ENCODE measurements at regions not wholly inside any gene's neighbourhood (a gene's known extent, or its start where the extent isn't known, plus 50 kb on each side); places are given as distances from the start of the nearest gene placed in this dataset.
"Not testable (repeated sequence)": the region's sequence is repeated elsewhere in the genome, so short reads cannot be mapped to it uniquely, and the experiment has no call there.

GRCh38 chr5:109992264-109992915 lies 302.7 kb downstream of the MAN2A1 start:
- DNase-seq: no peak

GRCh38 chr5:109994135-109994534 lies 304.4 kb downstream of the MAN2A1 start:
- no peak for DNase-seq

GRCh38 chr5:109996246-109996645 lies 306.5 kb downstream of the MAN2A1 start:
- DNase-seq: no peak

- no peak for DNase-seq
Measured at GRCh38 chr5:109997161-109997560, 307.4 kb downstream of the MAN2A1 start.

GRCh38 chr5:109998208-109998607 lies 308.5 kb downstream of the MAN2A1 start:
- no peak for DNase-seq

- DNase-seq: no peak
Measured at GRCh38 chr5:109998726-109999125, 309.0 kb downstream of the MAN2A1 start.

GRCh38 chr5:110001648-110002047 lies 311.9 kb downstream of the MAN2A1 start:
- no peak for DNase-seq

- no peak for DNase-seq
Measured at GRCh38 chr5:110002652-110003051, 312.9 kb downstream of the MAN2A1 start.

- DNase-seq: not testable (repeated sequence)
Measured at GRCh38 chr5:110005907-110006562, 316.3 kb downstream of the MAN2A1 start.

- no peak for DNase-seq
Measured at GRCh38 chr5:110007101-110007500, 317.4 kb downstream of the MAN2A1 start.

GRCh38 chr5:110008131-110008530 lies 318.4 kb downstream of the MAN2A1 start:
- DNase-seq: no peak

GRCh38 chr5:110012145-110012544 lies 322.4 kb downstream of the MAN2A1 start:
- DNase-seq: no peak

GRCh38 chr5:110013017-110013416 lies 323.3 kb downstream of the MAN2A1 start:
- no peak for DNase-seq

GRCh38 chr5:110017854-110018253 lies 328.1 kb downstream of the MAN2A1 start:
- DNase-seq: no peak

- no peak for DNase-seq
Measured at GRCh38 chr5:110018509-110018908, 328.8 kb downstream of the MAN2A1 start.

GRCh38 chr5:110019119-110019518 lies 329.4 kb downstream of the MAN2A1 start:
- DNase-seq: no peak

GRCh38 chr5:110019780-110020179 lies 330.1 kb downstream of the MAN2A1 start:
- no peak for DNase-seq

- no peak for DNase-seq
Measured at GRCh38 chr5:110021251-110021650, 331.5 kb downstream of the MAN2A1 start.

GRCh38 chr5:110025160-110025559 lies 335.4 kb downstream of the MAN2A1 start:
- DNase-seq: no peak

- DNase-seq: no peak
Measured at GRCh38 chr5:110027527-110028322, 338.0 kb downstream of the MAN2A1 start.

- no peak for DNase-seq
Measured at GRCh38 chr5:110031402-110032140, 341.8 kb downstream of the MAN2A1 start.

GRCh38 chr5:110032376-110032775 lies 342.6 kb downstream of the MAN2A1 start:
- peak; percentile 6 for DNase-seq

- DNase-seq: no peak
Measured at GRCh38 chr5:110034056-110034600, 344.4 kb downstream of the MAN2A1 start.
